NB4 (cell line): ENCODE measurements at regions not wholly inside any gene's neighbourhood (a gene's known extent, or its start where the extent isn't known, plus 50 kb on each side); places are given as distances from the start of the nearest gene placed in this dataset.

Experiments
- DNase-seq: peaks from one replicate; pipeline ENCODE4 v3.0.0; 2010; ENCODE audit warnings: low read depth
- H3K4me3 ChIP-seq: one replicate; pipeline ENCODE4 v1.5.1; 2011; ENCODE audit warnings: mild to moderate bottlenecking, low read depth, low read length, moderate library complexity
- CTCF ChIP-seq: IDR thresholded peaks from one replicate; pipeline ENCODE4 v1.5.1; 2012; ENCODE audit warnings: low read depth, low read length
- MAX ChIP-seq: IDR thresholded peaks from 2 replicates; pipeline ENCODE4 v1.6.1; 2011; ENCODE audit warnings: low read depth, low read length
- MYC ChIP-seq: IDR thresholded peaks from 2 replicates; pipeline ENCODE4 v1.6.1; 2011; ENCODE audit warnings: low read depth, low read length
- POLR2A ChIP-seq: IDR thresholded peaks from 2 replicates; pipeline ENCODE4 v1.6.1; 2011; ENCODE audit warnings: mild to moderate bottlenecking; ENCODE audit not compliant: insufficient read length; ENCODE audit errors: extremely low read depth

GRCh38 chr2:71880846-71881610 lies 266.6 kb downstream of the CYP26B1 start:
- H3K4me3 ChIP-seq = no peak overlapping the region
- TF ChIP-seq MYC (no peak), POLR2A (no peak), MAX (no peak), CTCF (no peak)
- DNase-seq = peak; percentile 24

GRCh38 chr2:71880287-71880686 lies 267.4 kb downstream of the CYP26B1 start:
- no peak for DNase-seq
- no peak overlapping the region for H3K4me3 ChIP-seq
- TF ChIP-seq MAX (no peak), MYC (no peak), CTCF (no peak), POLR2A (no peak)

GRCh38 chr2:71879509-71880184 lies 268.0 kb downstream of the CYP26B1 start:
- TF ChIP-seq MYC (no peak), MAX (no peak), POLR2A (no peak), CTCF (no peak)
- H3K4me3 ChIP-seq = no peak overlapping the region
- no peak for DNase-seq

GRCh38 chr2:71878626-71879508 lies 268.8 kb downstream of the CYP26B1 start:
- DNase-seq = no peak
- TF ChIP-seq CTCF = no peak
- no peak for TF ChIP-seq MYC
- TF ChIP-seq POLR2A = no peak
- TF ChIP-seq MAX = no peak
- H3K4me3 ChIP-seq = no peak overlapping the region

- no peak for DNase-seq
- no peak overlapping the region for H3K4me3 ChIP-seq
- TF ChIP-seq MYC (no peak), POLR2A (no peak), CTCF (no peak), MAX (no peak)
Measured at GRCh38 chr2:71877636-71878035, 270.0 kb downstream of the CYP26B1 start.
